ENCODE measurements at regions not wholly inside any gene's neighbourhood (a gene's known extent, or its start where the extent isn't known, plus 50 kb on each side); places are given as distances from the start of the nearest gene placed in this dataset.
A peak's percentile ranks its signal among the peaks of the same experiment; 100 is the strongest.
"Not testable (repeated sequence)": the region's sequence is repeated elsewhere in the genome, so short reads cannot be mapped to it uniquely, and the experiment has no call there.

- no peak for DNase-seq
These were observed 293.7 kb upstream of the RSPO3 start for GRCh38 chr6:126824815-126825214.

DNA sequence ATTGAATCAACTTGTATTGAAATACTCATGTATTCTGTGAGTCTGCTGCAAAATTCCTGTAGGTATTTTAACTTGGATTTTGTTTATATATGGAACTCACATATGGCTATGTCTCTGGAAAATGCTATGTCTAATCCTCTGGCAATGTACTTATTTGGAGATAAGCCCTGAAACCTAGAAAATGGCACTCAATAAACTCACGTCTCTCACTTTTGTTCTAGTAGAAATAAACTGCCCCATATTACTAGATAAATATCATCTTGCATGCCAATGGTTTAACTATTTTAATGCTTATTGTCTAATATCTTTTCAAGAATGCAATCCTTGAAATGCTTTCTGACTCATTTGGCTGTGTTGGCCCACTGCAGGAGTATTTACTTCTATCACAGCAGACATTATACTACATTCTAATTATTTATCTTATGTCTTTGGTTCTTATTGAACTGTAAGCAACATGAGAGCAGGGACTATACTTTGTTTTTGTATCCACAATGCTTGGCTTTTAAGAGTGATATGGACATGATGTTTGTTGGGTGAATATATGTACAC, 292.2 kb upstream of the RSPO3 start:
- DNase-seq: no peak

- no peak for DNase-seq
These were observed 287.0 kb upstream of the RSPO3 start for GRCh38 chr6:126831461-126831860.

DNA sequence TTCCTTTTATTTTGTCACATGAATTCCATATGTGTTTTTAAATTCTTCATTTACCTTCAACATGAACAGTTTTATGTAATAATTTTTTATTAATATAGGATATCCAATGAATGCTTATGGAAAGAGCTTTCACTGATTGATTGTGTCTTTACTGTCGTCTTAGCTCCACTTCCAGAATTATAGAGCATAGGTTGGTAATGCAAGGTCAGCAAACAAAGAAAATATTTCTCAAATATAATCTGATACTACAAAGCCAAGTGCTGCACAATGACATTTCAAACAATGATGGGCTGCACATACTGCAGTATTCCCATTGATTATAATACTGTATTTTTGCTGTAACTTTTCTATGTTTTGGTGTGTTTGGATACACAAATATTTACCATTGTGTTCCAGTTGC, 275.7 kb upstream of the RSPO3 start:
- DNase-seq: no peak

- no peak for DNase-seq
These were observed 270.4 kb upstream of the RSPO3 start for GRCh38 chr6:126848119-126848518.

- DNase-seq: no peak
These were observed 250.8 kb upstream of the RSPO3 start for GRCh38 chr6:126867641-126868040.

DNA sequence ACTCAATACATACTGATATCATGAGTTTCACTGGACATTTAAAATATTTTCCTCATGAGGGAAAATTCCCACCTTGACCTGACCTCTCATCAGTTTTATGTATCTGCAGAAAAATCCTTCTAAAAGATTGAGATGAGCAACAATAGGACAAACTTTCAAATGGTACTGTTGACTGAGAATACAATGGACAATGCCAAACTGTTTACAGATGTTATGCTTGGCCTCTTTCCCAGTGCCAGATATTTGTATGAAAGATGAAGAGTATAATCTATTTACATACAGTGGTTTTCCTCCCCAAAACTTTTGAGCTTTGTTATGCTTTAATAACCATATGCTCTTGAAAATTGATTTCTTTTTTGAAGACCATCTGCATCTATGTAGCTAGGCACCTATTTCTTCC, 245.1 kb upstream of the RSPO3 start:
- no peak for DNase-seq

DNA sequence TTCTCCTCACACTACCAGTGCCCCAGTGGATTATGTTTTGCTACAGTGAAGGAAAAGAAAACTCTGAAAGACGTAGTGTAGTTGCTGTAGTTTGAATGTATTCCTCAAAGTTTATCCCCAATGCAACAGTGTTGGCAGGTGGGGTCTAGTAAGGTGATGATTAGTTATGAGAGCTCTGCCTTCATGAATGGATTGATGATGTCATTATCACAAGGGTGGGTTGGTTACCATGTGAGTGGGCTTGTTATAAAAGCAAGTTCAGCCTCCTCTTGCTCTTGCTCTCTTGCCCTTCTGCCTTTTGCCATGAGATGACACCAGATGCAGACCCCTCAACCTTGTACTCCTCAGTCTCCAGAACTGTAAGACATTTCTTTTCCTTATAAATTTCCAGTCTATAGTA, 244.7 kb upstream of the RSPO3 start:
- no peak for DNase-seq

DNA sequence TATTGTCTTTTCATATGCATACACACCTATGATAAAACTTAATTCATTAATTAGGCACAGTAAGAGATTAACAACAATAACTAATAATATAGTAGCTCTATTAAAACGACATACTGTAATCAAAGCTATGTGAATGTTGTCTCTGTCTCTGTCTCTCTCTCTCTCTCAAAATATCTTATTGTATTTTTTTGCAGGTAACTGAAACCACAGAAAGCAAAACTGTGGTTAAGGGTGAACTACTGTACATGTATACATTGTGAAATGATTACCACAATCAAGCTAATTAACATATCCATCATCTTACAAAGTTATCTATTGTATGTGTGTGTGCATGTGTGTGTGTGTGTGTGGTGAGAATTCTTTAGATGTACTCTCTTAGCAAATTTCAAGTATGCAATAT, 242.0 kb upstream of the RSPO3 start:
- no peak for DNase-seq

GRCh38 chr6:126880964-126881363, 237.5 kb upstream of the RSPO3 start:
- no peak for DNase-seq

GRCh38 chr6:126886106-126886505, 232.4 kb upstream of the RSPO3 start:
- DNase-seq: no peak

GRCh38 chr6:126888727-126889725, 229.4 kb upstream of the RSPO3 start:
- DNase-seq: no peak

DNA sequence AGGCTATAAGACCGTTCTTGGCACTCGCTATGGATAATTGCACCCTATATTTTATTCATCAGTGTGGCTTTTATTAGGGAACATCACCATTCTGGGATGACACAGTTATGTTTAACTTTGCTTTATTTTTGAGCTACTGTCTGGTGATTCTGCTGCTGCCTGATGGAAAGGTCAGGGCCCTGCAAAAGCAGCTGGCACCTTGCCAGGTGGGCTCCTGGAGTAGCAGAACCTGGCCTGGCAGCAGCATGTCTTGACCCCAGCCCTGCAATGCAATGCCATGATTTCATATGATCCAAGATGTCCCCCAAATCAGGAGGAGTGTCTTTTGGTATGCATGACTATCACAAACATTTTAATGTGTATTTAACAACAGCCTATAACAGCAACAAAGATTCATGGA, 228.4 kb upstream of the RSPO3 start:
- no peak for DNase-seq

DNA sequence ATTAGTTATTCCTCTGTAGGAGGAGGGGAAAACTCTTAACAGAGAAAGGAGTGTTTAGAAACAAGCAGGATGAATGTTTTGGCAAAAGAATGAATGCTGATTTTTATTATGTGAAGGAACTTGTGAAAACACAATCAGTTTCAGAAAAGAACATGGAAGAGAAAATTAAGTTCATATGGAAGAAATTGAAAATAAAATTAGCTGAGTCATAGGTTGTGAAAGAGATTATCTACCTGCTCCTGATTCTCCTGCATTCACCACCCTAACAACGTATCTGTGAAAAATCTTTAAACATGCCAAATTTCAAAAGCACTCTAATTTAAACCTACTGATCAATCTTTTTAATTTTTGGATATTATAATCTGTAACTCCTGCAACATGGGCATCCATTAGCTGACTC, 227.3 kb upstream of the RSPO3 start:
- no peak for DNase-seq

- not testable (repeated sequence) for DNase-seq
These were observed 225.6 kb upstream of the RSPO3 start for GRCh38 chr6:126892869-126893268.

DNA sequence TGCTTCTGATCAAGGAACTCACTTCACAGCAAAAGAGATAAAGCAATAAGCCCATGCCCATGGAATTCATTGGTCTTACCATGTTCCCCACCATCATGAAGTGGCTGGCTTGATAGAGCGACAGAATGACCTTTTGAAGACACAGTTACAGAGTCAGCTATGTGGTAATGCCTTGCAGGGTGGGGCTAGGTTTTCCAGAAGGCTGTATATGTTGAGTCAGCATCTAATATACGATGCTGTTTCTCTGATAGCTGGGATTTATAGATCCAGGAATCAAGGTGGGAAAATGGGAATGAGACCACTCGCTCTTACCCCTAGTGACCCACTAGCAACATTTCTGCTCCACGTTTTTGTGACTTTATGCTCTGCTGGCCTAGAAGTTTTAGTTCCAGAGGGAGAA, 220.7 kb upstream of the RSPO3 start:
- no peak for DNase-seq

DNA sequence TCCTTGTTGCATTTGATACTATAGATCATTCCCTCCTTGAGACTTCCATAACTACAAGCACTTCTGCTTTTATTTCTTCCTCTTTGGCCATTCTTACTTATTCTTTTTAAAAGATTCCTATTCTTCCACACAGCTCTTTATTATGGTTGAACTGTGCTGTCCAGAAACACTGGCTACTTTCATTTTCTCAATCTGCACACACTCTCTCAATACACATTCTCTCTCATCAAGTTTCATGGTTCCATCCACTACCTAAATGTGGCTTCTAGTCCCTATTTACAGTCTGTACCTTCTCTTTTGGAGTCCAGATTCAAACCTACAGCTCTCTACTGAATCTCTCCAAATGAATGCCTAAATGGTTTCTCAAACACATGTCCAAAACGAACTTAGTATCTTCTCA, 214.3 kb upstream of the RSPO3 start:
- DNase-seq: no peak

GRCh38 chr6:126905917-126906316, 212.6 kb upstream of the RSPO3 start:
- DNase-seq: no peak

- DNase-seq: no peak
These were observed 211.2 kb upstream of the RSPO3 start for GRCh38 chr6:126907312-126907711.

- DNase-seq: no peak
These were observed 210.5 kb upstream of the RSPO3 start for GRCh38 chr6:126907996-126908395.

DNA sequence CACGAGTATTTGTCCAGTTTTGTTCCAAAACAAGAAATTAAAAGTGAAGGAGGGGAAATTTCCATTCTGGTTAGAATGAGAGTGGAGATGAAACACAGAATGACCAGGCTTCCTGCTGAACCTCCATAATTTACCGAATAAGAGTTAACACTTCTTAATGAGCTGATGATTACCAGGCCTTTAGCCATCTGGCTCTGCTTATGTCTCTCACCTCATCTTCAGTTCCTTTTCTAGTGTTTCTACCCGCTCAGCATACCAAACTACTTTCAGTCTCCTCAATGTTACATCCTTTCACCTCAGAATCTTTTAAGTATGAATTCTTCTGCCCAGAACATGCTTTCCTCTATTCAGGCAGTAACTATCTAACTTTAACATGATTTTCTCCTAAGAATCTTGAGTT, 209.0 kb upstream of the RSPO3 start:
- DNase-seq: no peak

- DNase-seq: no peak
These were observed 204.8 kb upstream of the RSPO3 start for GRCh38 chr6:126913651-126914050.

- DNase-seq: no peak
These were observed 204.3 kb upstream of the RSPO3 start for GRCh38 chr6:126914172-126914571.

DNA sequence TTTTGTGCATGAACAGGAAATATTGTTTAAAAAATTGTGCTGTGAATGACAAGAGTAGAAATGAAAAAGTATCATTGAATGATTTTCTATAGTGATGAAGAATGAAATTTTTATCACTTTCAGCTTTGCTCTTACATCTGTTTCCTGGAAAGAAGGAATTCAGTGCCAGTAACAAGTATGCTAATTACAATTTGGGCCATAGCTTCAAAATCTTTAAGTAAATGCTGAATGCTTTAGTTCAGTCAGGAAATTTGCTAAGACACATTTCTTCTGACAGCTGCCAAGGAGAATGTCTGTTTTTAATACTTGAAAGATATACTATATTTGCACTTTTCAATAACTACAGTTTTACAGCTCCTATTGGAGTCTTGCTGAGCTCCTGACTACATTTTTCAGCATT, 203.7 kb upstream of the RSPO3 start:
- no peak for DNase-seq

- DNase-seq: peak in 1 of 2 donors; percentile 1
These were observed 198.5 kb upstream of the RSPO3 start for GRCh38 chr6:126919947-126920346.

Measured in inflammatory macrophage treated with lipopolysaccharide for 1 hour (primary cell).